ENCODE measurements at regions not wholly inside any gene's neighbourhood (a gene's known extent, or its start where the extent isn't known, plus 50 kb on each side); places are given as distances from the start of the nearest gene placed in this dataset.

DNA sequence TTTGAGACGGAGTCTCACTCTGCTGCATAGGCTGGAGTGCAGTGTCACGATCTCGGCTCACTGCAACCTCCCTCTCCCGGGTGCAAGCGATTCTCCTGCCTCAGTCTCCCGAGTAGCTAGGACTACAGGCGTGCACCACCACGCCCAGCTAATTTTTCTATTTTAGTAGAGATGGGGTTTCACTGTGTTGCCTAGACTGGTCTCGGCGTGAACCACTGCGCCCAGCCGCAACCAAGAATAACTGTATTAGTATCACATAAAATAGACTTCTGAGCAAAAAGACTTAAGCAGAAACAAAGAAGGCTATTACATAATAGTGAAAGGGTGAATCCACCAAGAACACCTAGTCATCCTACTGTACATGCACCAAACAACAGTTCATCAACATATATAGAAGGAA, 67.6 kb upstream of the TFEC start:
- Histone ChIP-seq H3K4me3 (no peak overlapping the region), H3K36me3 (no peaks in the 10 kb centered on the region), H3K27ac (no peak overlapping the region), H3K4me1 (peaks cover 0 to 5% (median 0%) of the 10 kb centered on the region in 6 donors), H3K27me3 (replicated peaks in 1 of 7) (no peaks in the 10 kb centered on the region), H3K9me3 (no peaks in the 10 kb centered on the region)
- DNase-seq = no peak
- intact Hi-C loops (cut with DNase I; ENCODE audit: low total_unique reads) = no loop called here
- WGBS, 5 donors = 94 to 99% (median 95%) methylated on average over 12 of the region's 12 CpGs
- TF ChIP-seq POLR2A (IDR thresholded peaks at IDR 0.05) (no peak), POLR2AphosphoS5 (IDR thresholded peaks at IDR 0.05) (no peak)
- TF ChIP-seq, protein P1, sequence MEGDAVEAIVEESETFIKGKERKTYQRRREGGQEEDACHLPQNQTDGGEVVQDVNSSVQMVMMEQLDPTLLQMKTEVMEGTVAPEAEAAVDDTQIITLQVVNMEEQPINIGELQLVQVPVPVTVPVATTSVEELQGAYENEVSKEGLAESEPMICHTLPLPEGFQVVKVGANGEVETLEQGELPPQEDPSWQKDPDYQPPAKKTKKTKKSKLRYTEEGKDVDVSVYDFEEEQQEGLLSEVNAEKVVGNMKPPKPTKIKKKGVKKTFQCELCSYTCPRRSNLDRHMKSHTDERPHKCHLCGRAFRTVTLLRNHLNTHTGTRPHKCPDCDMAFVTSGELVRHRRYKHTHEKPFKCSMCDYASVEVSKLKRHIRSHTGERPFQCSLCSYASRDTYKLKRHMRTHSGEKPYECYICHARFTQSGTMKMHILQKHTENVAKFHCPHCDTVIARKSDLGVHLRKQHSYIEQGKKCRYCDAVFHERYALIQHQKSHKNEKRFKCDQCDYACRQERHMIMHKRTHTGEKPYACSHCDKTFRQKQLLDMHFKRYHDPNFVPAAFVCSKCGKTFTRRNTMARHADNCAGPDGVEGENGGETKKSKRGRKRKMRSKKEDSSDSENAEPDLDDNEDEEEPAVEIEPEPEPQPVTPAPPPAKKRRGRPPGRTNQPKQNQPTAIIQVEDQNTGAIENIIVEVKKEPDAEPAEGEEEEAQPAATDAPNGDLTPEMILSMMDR (IDR thresholded peaks at IDR 0.05 in 8 of 11, conservative IDR thresholded peaks at IDR 0.05 in 3 of 11) = no peak

DNA sequence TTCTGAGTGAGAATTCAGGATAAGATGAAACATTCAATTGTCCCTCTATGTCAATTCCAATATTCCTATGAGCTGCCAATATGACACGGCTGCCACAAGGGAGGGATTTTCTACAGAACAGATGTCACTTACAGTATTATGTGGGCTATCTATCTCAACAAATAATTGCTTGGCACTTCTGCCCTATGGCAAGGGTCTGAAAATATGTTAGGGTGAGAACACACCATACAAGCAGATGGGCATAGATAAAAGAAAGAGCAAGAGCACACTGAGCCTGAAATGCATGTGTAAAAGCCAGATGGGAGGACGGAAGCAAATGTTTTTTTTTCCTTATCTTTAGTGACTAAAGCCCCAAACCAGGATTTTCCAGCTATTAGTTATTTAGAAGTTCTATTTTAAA, 70.1 kb upstream of the TFEC start:
- no peak for DNase-seq
- 77 to 92% (median 91%) methylated on average over 2 of the region's 2 CpGs for WGBS, 5 donors
- Histone ChIP-seq H3K27me3 (replicated peaks in 1 of 7) (no peaks in the 10 kb centered on the region), H3K9me3 (no peaks in the 10 kb centered on the region), H3K36me3 (no peaks in the 10 kb centered on the region), H3K4me3 (no peak overlapping the region), H3K27ac (no peak overlapping the region), H3K4me1 (peaks cover 0 to 5% (median 0%) of the 10 kb centered on the region in 6 donors)
- intact Hi-C loops (cut with DNase I; ENCODE audit: low total_unique reads) = no loop called here
- TF ChIP-seq, protein P1 (IDR thresholded peaks at IDR 0.05 in 8 of 11, conservative IDR thresholded peaks at IDR 0.05 in 3 of 11) = no peak
- TF ChIP-seq POLR2AphosphoS5 (IDR thresholded peaks at IDR 0.05) (no peak), POLR2A (IDR thresholded peaks at IDR 0.05) (no peak)

DNA sequence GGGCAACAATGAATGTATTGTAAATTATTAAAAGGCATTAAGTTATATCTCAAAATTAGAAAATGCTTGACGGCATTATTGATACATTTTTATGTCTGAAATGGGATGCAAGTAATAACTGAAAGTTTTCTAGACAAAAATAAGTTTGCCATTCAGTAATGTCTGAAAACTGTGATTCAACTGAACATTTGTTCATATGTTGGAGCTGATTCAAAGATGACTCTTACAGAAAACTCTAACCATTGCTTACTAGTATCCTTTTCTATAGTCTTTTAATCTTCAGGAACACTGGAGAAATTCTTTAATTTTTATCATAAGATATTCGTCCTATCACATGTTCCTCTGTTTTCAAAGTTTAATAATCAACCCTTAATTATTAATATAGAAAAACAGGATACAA, 71.1 kb upstream of the TFEC start:
- H3K4me3 ChIP-seq = no peak overlapping the region
- WGBS, 5 donors = 79 to 92% (median 85%) methylated on average over 2 of the region's 2 CpGs
- H3K36me3 ChIP-seq = no peaks in the 10 kb centered on the region
- no peak overlapping the region for H3K27ac ChIP-seq
- no peak for TF ChIP-seq POLR2AphosphoS5 (IDR thresholded peaks at IDR 0.05)
- TF ChIP-seq, protein P1 (IDR thresholded peaks at IDR 0.05 in 8 of 11, conservative IDR thresholded peaks at IDR 0.05 in 3 of 11) = no peak
- no peak for TF ChIP-seq POLR2A (IDR thresholded peaks at IDR 0.05)
- H3K4me1 ChIP-seq = peaks cover 0 to 5% (median 0%) of the 10 kb centered on the region in 6 donors
- no peaks in the 10 kb centered on the region for H3K27me3 ChIP-seq (replicated peaks in 1 of 7)
- no peak for DNase-seq
- intact Hi-C loops (cut with DNase I; ENCODE audit: low total_unique reads) = no loop called here
- no peaks in the 10 kb centered on the region for H3K9me3 ChIP-seq

DNA sequence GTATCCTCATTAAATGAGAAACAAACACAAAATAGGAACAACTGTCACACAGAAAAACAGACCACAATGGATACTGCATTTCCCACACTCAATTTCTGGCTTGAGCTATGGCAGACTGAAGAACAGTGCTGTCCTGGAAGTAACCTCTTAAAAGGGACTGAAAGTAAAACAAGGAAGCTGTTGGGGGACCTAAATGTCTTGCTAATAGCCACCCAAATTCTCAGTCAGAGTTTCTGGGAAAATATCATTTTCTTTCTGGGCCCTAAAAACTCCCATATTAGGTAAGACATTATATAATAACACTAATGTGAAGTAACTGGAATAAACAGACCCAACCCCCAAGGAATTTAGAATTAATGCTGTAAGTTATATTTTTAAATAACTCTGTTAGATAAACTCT, 80.9 kb upstream of the TFEC start:
- Histone ChIP-seq H3K27me3 (replicated peaks in 1 of 7) (no peaks in the 10 kb centered on the region), H3K4me3 (no peak overlapping the region), H3K36me3 (no peaks in the 10 kb centered on the region), H3K4me1 (no peaks in the 10 kb centered on the region), H3K27ac (no peak overlapping the region), H3K9me3 (no peaks in the 10 kb centered on the region)
- intact Hi-C loops (cut with DNase I; ENCODE audit: low total_unique reads) = no loop called here
- TF ChIP-seq POLR2A (IDR thresholded peaks at IDR 0.05) = no peak
- TF ChIP-seq, protein P1 (IDR thresholded peaks at IDR 0.05 in 8 of 11, conservative IDR thresholded peaks at IDR 0.05 in 3 of 11) = no peak
- TF ChIP-seq POLR2AphosphoS5 (IDR thresholded peaks at IDR 0.05) = no peak
- DNase-seq = no peak
